Cardiac muscle cell (in vitro differentiated cells and primary cell): ENCODE measurements at regions not wholly inside any gene's neighbourhood (a gene's known extent, or its start where the extent isn't known, plus 50 kb on each side); places are given as distances from the start of the nearest gene placed in this dataset.

Experiments
- DNase-seq, 2 donors: peaks; one replicate each; pipeline versions ENCODE4 v3.0.0 to v3.0.0-alpha.2; 2010 to 2017; ENCODE audit warnings: low read depth in 1 of 2, low spot score in 1 of 2
- H3K27ac ChIP-seq: fragments of 200-600 bp; sonication (generic); 2 replicates; pipeline ENCODE4 v1.5.1; 2016
- H3K27me3 ChIP-seq: fragments of 200-600 bp; sonication (generic); 2 replicates; pipeline ENCODE4 v1.6.0; 2016; ENCODE audit warnings: control low read depth
- H3K36me3 ChIP-seq: fragments of 200-600 bp; sonication (generic); 2 replicates; pipeline ENCODE4 v1.5.1; 2016; ENCODE audit warnings: control low read depth
- H3K4me1 ChIP-seq: fragments of 200-600 bp; sonication (generic); 2 replicates; pipeline ENCODE4 v1.8.1; 2017; ENCODE audit warnings: low read depth, mild to moderate bottlenecking, mixed run types
- H3K4me3 ChIP-seq: fragments of 200-600 bp; sonication (generic); 2 replicates; pipeline ENCODE4 v1.5.1; 2016; ENCODE audit warnings: mild to moderate bottlenecking
- H3K9me3 ChIP-seq: fragments of 200-600 bp; sonication (generic); 2 replicates; pipeline ENCODE4 v1.5.1; 2017; ENCODE audit warnings: low read depth, mild to moderate bottlenecking, control low read depth
- TF ChIP-seq, protein P1 (sequence below): IDR thresholded peaks from 2 replicates; pipeline ENCODE4 v1.5.1; 2012; ENCODE audit warnings: low read depth, mild to moderate bottlenecking, low read length

DNA sequence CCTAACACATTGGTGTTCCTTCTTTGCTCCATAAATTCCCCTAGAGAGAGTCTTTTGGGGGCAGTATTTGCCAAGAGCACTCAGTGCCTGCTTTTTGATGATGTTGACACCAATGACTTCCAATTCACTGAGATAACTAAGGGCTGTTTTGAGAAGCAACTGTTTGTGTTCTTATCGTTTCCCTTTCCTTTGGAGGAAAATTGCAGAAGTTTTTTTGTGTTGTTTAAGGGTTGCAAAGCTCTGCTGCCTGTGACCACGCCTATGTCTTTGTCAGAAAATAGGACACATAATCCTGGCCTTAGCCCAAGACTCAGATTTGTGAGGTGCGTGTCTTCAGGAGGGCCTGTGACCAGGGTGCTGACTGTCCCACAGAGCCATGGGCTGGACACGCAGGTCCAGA lies 99.6 kb downstream of the FAM43A start:
- no peaks in the 10 kb centered on the region for H3K9me3 ChIP-seq
- DNase-seq: no peak
- H3K36me3 ChIP-seq: no peaks in the 10 kb centered on the region
- H3K27me3 ChIP-seq: no peaks in the 10 kb centered on the region
- H3K27ac ChIP-seq: no peak overlapping the region
- TF ChIP-seq, protein P1, sequence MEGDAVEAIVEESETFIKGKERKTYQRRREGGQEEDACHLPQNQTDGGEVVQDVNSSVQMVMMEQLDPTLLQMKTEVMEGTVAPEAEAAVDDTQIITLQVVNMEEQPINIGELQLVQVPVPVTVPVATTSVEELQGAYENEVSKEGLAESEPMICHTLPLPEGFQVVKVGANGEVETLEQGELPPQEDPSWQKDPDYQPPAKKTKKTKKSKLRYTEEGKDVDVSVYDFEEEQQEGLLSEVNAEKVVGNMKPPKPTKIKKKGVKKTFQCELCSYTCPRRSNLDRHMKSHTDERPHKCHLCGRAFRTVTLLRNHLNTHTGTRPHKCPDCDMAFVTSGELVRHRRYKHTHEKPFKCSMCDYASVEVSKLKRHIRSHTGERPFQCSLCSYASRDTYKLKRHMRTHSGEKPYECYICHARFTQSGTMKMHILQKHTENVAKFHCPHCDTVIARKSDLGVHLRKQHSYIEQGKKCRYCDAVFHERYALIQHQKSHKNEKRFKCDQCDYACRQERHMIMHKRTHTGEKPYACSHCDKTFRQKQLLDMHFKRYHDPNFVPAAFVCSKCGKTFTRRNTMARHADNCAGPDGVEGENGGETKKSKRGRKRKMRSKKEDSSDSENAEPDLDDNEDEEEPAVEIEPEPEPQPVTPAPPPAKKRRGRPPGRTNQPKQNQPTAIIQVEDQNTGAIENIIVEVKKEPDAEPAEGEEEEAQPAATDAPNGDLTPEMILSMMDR: no peak
- no peak overlapping the region for H3K4me3 ChIP-seq
- no peaks in the 10 kb centered on the region for H3K4me1 ChIP-seq

DNA sequence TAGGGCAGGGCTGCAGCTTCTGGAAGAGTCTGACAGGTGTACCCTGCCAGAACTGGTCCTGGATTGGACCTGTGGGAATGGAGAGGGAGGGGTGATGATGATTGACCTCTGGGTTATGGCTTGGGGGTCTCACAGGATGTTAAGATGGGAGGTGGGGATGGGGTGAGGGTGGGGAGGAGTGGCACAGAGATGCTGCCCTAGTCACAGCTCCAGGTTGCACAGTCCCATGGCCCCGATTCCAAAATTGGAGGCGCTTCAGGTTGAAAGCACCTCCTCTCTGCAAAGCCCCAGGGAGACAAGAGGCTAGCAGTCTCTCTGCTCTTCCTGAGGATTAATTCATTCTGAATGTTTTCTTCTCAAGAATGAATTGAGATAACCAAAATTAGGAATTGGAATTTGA lies 101.4 kb downstream of the FAM43A start:
- H3K36me3 ChIP-seq: no peaks in the 10 kb centered on the region
- no peak for DNase-seq
- H3K27ac ChIP-seq: no peak overlapping the region
- H3K4me1 ChIP-seq: no peaks in the 10 kb centered on the region
- TF ChIP-seq, protein P1: no peak
- no peaks in the 10 kb centered on the region for H3K27me3 ChIP-seq
- no peaks in the 10 kb centered on the region for H3K9me3 ChIP-seq
- no peak overlapping the region for H3K4me3 ChIP-seq

DNA sequence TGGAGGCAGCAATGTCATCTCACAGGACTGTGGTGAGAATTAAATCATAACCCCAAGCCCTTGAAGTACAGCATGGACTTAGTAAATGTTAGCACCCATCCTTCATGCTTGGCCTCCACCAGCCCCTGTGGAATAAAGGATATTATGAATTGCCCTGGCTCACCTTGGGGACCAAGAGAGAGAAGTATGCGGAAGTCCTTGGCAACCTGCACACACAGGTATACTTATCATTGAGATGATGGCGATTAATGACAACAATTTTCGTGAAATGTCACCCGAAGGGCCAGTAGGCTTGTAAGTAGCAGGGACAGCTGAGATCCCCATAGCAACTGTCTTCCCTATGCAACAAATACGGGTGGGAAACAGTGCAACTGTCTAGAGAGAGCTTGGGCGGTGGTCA lies 102.0 kb downstream of the FAM43A start:
- TF ChIP-seq, protein P1: no peak

DNA sequence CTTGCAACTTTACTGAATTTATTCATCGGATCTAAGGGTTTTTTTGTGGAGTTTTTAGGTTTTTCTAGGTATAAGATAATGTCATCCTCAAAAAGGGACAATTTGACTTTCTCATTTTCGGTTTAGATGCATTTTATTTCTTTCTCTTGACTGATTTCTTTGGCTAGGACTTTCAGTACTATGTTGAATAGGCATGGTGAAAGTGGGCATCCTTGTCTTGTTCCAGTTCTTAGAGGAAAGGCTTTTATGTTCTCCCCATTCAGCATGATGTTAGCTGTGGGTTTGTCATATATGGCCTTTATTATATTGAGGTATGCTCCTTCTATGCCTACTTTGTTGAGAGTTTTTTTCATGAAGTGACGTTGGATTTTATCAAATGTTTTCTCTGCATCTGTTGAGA lies 106.7 kb downstream of the FAM43A start:
- no peaks in the 10 kb centered on the region for H3K36me3 ChIP-seq
- H3K4me1 ChIP-seq: no peaks in the 10 kb centered on the region
- TF ChIP-seq, protein P1: no peak
- no peaks in the 10 kb centered on the region for H3K27me3 ChIP-seq
- no peak overlapping the region for H3K27ac ChIP-seq
- H3K4me3 ChIP-seq: no peak overlapping the region
- H3K9me3 ChIP-seq: no peaks in the 10 kb centered on the region
- no peak for DNase-seq

More for the DNA sequence above, 102.0 kb downstream of the FAM43A start:
- DNase-seq: no peak
- Histone ChIP-seq H3K4me3 (no peak overlapping the region), H3K27ac (no peak overlapping the region), H3K27me3 (no peaks in the 10 kb centered on the region), H3K9me3 (no peaks in the 10 kb centered on the region), H3K4me1 (no peaks in the 10 kb centered on the region), H3K36me3 (no peaks in the 10 kb centered on the region)

DNA sequence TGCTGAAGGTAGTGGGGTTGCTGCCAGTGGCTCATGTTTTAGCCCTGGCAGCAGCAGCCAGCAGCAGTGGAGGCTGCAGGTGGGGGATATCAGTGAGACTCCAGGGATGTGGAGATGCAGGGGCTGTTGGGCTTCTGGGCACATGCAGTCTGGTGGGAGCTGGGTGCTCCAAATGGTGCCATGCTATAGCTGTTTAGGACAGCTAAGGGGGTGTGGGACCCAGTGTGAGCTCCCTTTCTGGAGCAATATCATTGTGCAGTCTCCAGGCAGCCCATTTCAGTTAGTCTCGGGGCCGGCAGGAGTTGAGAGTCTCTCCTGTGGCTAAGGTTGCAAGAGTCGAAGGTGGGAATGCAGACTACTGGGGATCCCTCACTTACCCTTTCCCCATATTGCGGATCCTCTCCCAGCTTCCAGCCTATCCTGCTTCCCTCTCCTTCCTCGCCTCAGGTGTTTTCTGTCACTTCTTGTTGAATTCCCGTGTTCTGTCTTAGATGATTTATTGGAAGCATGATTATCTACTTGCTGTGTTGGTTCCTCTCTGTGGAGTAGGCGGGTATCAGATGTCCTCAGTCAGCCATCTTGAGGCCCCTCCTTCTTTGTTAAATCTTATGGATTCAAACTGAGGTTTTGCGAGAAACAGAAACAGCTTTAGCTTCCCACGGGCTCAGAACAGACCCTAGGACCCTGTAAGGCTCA lies 112.0 kb downstream of the FAM43A start:
- H3K27ac ChIP-seq: no peak overlapping the region
- TF ChIP-seq, protein P1: no peak
- no peak for DNase-seq
- no peaks in the 10 kb centered on the region for H3K9me3 ChIP-seq
- H3K36me3 ChIP-seq: no peaks in the 10 kb centered on the region
- no peaks in the 10 kb centered on the region for H3K4me1 ChIP-seq
- H3K27me3 ChIP-seq: no peaks in the 10 kb centered on the region
- H3K4me3 ChIP-seq: no peak overlapping the region
